ENCODE measurements at regions not wholly inside any gene's neighbourhood (a gene's known extent, or its start where the extent isn't known, plus 50 kb on each side); places are given as distances from the start of the nearest gene placed in this dataset.

GRCh38 chr10:55897490-55897921 is 463.6 kb downstream of the ZWINT start:
- Mint-ChIP-seq H3K4me1 (no peaks in the 10 kb centered on the region), H3K9me3 (peaks cover 4% of the 10 kb centered on the region), H3K36me3 (no peaks in the 10 kb centered on the region), H3K27ac (no peak overlapping the region), H3K4me3 (no peak overlapping the region), H3K27me3 (no peaks in the 10 kb centered on the region)
- DNase-seq, result no peak

GRCh38 chr10:55892276-55892675 is 468.8 kb downstream of the ZWINT start:
- no peak overlapping the region for H3K27ac Mint-ChIP-seq
- peaks cover 2% of the 10 kb centered on the region for H3K9me3 Mint-ChIP-seq
- no peak overlapping the region for H3K4me3 Mint-ChIP-seq
- no peaks in the 10 kb centered on the region for H3K4me1 Mint-ChIP-seq
- DNase-seq, result no peak
- no peaks in the 10 kb centered on the region for H3K27me3 Mint-ChIP-seq
- no peaks in the 10 kb centered on the region for H3K36me3 Mint-ChIP-seq

GRCh38 chr10:55881588-55881987 is 479.5 kb downstream of the ZWINT start:
- Mint-ChIP-seq H3K27me3 (no peaks in the 10 kb centered on the region), H3K36me3 (no peaks in the 10 kb centered on the region), H3K9me3 (peaks cover 7% of the 10 kb centered on the region), H3K27ac (no peak overlapping the region), H3K4me3 (no peak overlapping the region), H3K4me1 (no peaks in the 10 kb centered on the region)
- no peak for DNase-seq

- no peaks in the 10 kb centered on the region for H3K4me1 Mint-ChIP-seq
- no peak for DNase-seq
- H3K36me3 Mint-ChIP-seq, result no peaks in the 10 kb centered on the region
- H3K27ac Mint-ChIP-seq, result no peak overlapping the region
- no peaks in the 10 kb centered on the region for H3K27me3 Mint-ChIP-seq
- no peak overlapping the region for H3K4me3 Mint-ChIP-seq
- peaks cover 1% of the 10 kb centered on the region for H3K9me3 Mint-ChIP-seq
These were observed 487.6 kb downstream of the ZWINT start for GRCh38 chr10:55873485-55873884.

- DNase-seq, result no peak
- H3K27me3 Mint-ChIP-seq, result no peaks in the 10 kb centered on the region
- H3K36me3 Mint-ChIP-seq, result no peaks in the 10 kb centered on the region
- no peaks in the 10 kb centered on the region for H3K4me1 Mint-ChIP-seq
- no peak overlapping the region for H3K27ac Mint-ChIP-seq
- no peaks in the 10 kb centered on the region for H3K9me3 Mint-ChIP-seq
- H3K4me3 Mint-ChIP-seq, result no peak overlapping the region
These were observed 490.9 kb downstream of the ZWINT start for GRCh38 chr10:55870186-55870585.

GRCh38 chr10:55867848-55868247 is 493.2 kb downstream of the ZWINT start:
- Mint-ChIP-seq H3K4me1 (no peaks in the 10 kb centered on the region), H3K36me3 (no peaks in the 10 kb centered on the region), H3K27me3 (no peaks in the 10 kb centered on the region), H3K27ac (no peak overlapping the region), H3K9me3 (no peaks in the 10 kb centered on the region), H3K4me3 (no peak overlapping the region)
- DNase-seq, result no peak

GRCh38 chr10:55858730-55859129 is 502.3 kb downstream of the ZWINT start:
- Mint-ChIP-seq H3K9me3 (peaks cover 8% of the 10 kb centered on the region), H3K4me1 (no peaks in the 10 kb centered on the region), H3K4me3 (no peak overlapping the region), H3K27ac (no peak overlapping the region), H3K27me3 (no peaks in the 10 kb centered on the region), H3K36me3 (no peaks in the 10 kb centered on the region)
- no peak for DNase-seq

GRCh38 chr10:55852900-55853299 is 508.2 kb downstream of the ZWINT start:
- Mint-ChIP-seq H3K36me3 (no peaks in the 10 kb centered on the region), H3K9me3 (peaks cover 3% of the 10 kb centered on the region), H3K4me1 (no peaks in the 10 kb centered on the region), H3K27me3 (no peaks in the 10 kb centered on the region), H3K27ac (no peak overlapping the region), H3K4me3 (no peak overlapping the region)
- no peak for DNase-seq

- no peaks in the 10 kb centered on the region for H3K4me1 Mint-ChIP-seq
- H3K36me3 Mint-ChIP-seq, result no peaks in the 10 kb centered on the region
- no peak overlapping the region for H3K4me3 Mint-ChIP-seq
- no peaks in the 10 kb centered on the region for H3K27me3 Mint-ChIP-seq
- no peak for DNase-seq
- no peaks in the 10 kb centered on the region for H3K9me3 Mint-ChIP-seq
- no peak overlapping the region for H3K27ac Mint-ChIP-seq
These were observed 523.8 kb downstream of the ZWINT start for GRCh38 chr10:55837273-55837672.

GRCh38 chr10:55822096-55822495 is 539.0 kb downstream of the ZWINT start:
- no peak for DNase-seq
- no peak overlapping the region for H3K4me3 Mint-ChIP-seq
- H3K36me3 Mint-ChIP-seq, result no peaks in the 10 kb centered on the region
- H3K4me1 Mint-ChIP-seq, result no peaks in the 10 kb centered on the region
- peaks cover 6% of the 10 kb centered on the region for H3K9me3 Mint-ChIP-seq
- no peak overlapping the region for H3K27ac Mint-ChIP-seq
- no peaks in the 10 kb centered on the region for H3K27me3 Mint-ChIP-seq

- no peak overlapping the region for H3K27ac Mint-ChIP-seq
- DNase-seq, result no peak
- no peaks in the 10 kb centered on the region for H3K4me1 Mint-ChIP-seq
- no peaks in the 10 kb centered on the region for H3K27me3 Mint-ChIP-seq
- no peaks in the 10 kb centered on the region for H3K36me3 Mint-ChIP-seq
- no peak overlapping the region for H3K4me3 Mint-ChIP-seq
- peaks cover 6% of the 10 kb centered on the region for H3K9me3 Mint-ChIP-seq
These were observed 540.6 kb downstream of the ZWINT start for GRCh38 chr10:55820478-55820877.

GRCh38 chr10:55820071-55820470 is 541.0 kb downstream of the ZWINT start:
- Mint-ChIP-seq H3K27ac (no peak overlapping the region), H3K36me3 (no peaks in the 10 kb centered on the region), H3K27me3 (no peaks in the 10 kb centered on the region), H3K4me3 (no peak overlapping the region), H3K9me3 (peaks cover 6% of the 10 kb centered on the region), H3K4me1 (no peaks in the 10 kb centered on the region)
- no peak for DNase-seq

GRCh38 chr10:55813451-55814170 is 547.4 kb downstream of the ZWINT start:
- no peak overlapping the region for H3K27ac Mint-ChIP-seq
- DNase-seq, result no peak
- no peaks in the 10 kb centered on the region for H3K4me1 Mint-ChIP-seq
- H3K9me3 Mint-ChIP-seq, result peaks cover 8% of the 10 kb centered on the region
- H3K36me3 Mint-ChIP-seq, result no peaks in the 10 kb centered on the region
- no peaks in the 10 kb centered on the region for H3K27me3 Mint-ChIP-seq
- no peak overlapping the region for H3K4me3 Mint-ChIP-seq

- H3K4me1 Mint-ChIP-seq, result no peaks in the 10 kb centered on the region
- no peak for DNase-seq
- no peaks in the 10 kb centered on the region for H3K36me3 Mint-ChIP-seq
- peaks cover 2% of the 10 kb centered on the region for H3K9me3 Mint-ChIP-seq
- H3K4me3 Mint-ChIP-seq, result no peak overlapping the region
- no peak overlapping the region for H3K27ac Mint-ChIP-seq
- no peaks in the 10 kb centered on the region for H3K27me3 Mint-ChIP-seq
These were observed 558.0 kb downstream of the ZWINT start for GRCh38 chr10:55803055-55803454.

GRCh38 chr10:55801353-55801661 is 559.8 kb downstream of the ZWINT start:
- H3K27ac Mint-ChIP-seq, result no peak overlapping the region
- no peak for DNase-seq
- H3K4me3 Mint-ChIP-seq, result no peak overlapping the region
- no peaks in the 10 kb centered on the region for H3K36me3 Mint-ChIP-seq
- H3K27me3 Mint-ChIP-seq, result no peaks in the 10 kb centered on the region
- H3K9me3 Mint-ChIP-seq, result peaks cover 5% of the 10 kb centered on the region
- H3K4me1 Mint-ChIP-seq, result no peaks in the 10 kb centered on the region

GRCh38 chr10:55800602-55801352 is 560.3 kb downstream of the ZWINT start:
- DNase-seq, result no peak
- Mint-ChIP-seq H3K4me3 (no peak overlapping the region), H3K27ac (no peak overlapping the region), H3K36me3 (no peaks in the 10 kb centered on the region), H3K9me3 (peaks cover 5% of the 10 kb centered on the region), H3K4me1 (no peaks in the 10 kb centered on the region), H3K27me3 (no peaks in the 10 kb centered on the region)

Data from activated naive CD8-positive, alpha-beta T cell treated with anti-CD3 and anti-CD28 coated beads for 36 hours (primary cell).